Central memory CD8-positive, alpha-beta T cell (primary cell): ENCODE measurements at regions not wholly inside any gene's neighbourhood (a gene's known extent, or its start where the extent isn't known, plus 50 kb on each side); places are given as distances from the start of the nearest gene placed in this dataset.
"Not testable (repeated sequence)": the region's sequence is repeated elsewhere in the genome, so short reads cannot be mapped to it uniquely, and the experiment has no call there.

ENCODE experiments used
- ATAC-seq: fragments of 150-1000 bp; cut with Tn5 transposase; replicated peaks from 2 replicates; pipeline ENCODE4 v1.10.0; 2022; ENCODE audit warnings: mild to moderate bottlenecking, moderate FRiP score, moderate number of reproducible peaks; ENCODE audit not compliant: poor library complexity, severe bottlenecking; ENCODE audit errors: extremely low read depth
- DNase-seq, 2 donors: peaks; one replicate each; pipeline ENCODE4 v3.0.0; 2021; ENCODE audit warnings: low spot score in 2 of 2
- H3K27ac Mint-ChIP-seq: one replicate; pipeline ENCODE4 v1.8.0; 2022; ENCODE audit warnings: low read depth, mild to moderate bottlenecking, moderate library complexity, mixed read lengths
- H3K27me3 Mint-ChIP-seq: one replicate; pipeline ENCODE4 v1.8.0; 2022; ENCODE audit warnings: mixed read lengths
- H3K36me3 Mint-ChIP-seq: one replicate; pipeline ENCODE4 v1.8.0; 2022; ENCODE audit warnings: mild to moderate bottlenecking, moderate library complexity, mixed read lengths; ENCODE audit not compliant: insufficient read depth
- H3K4me1 Mint-ChIP-seq: one replicate; pipeline ENCODE4 v1.8.0; 2022; ENCODE audit warnings: mixed read lengths
- H3K4me3 Mint-ChIP-seq: one replicate; pipeline ENCODE4 v1.8.0; 2022; ENCODE audit warnings: mild to moderate bottlenecking, moderate library complexity, mixed read lengths
- H3K9me3 Mint-ChIP-seq: one replicate; pipeline ENCODE4 v1.8.0; 2022; ENCODE audit warnings: mixed read lengths

DNA sequence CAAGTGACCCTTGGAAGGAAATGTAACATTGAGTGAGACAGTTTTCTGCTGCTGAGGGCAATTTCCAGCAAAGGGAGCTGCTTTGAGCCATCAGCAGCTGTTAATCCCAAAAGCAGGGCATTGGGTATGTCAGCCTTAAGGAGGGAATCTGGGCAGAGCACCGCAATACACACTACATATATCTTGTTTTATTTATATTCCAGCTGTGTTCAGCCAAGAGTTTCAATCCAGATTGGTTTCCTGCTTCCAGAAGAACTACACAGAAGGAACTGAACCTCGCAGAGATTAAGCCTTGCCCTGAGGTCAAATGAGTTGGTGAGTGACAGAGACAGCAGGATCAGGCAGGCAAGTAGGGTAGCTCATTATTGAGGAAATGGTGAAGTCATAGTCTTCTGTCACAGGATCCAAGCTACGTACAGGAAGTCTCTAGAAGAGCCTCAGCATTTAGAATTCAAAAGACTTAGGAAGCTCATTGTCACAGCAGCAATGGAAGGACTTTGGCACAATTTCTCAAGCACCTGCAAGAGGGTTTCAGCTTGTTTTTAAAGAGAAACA is 109.9 kb upstream of the HEY2 start:
- DNase-seq (no peak), ATAC-seq (no peak)
- Mint-ChIP-seq H3K4me3 (no peak overlapping the region), H3K27ac (no peak overlapping the region), H3K27me3 (peaks cover 26% of the 10 kb centered on the region), H3K36me3 (peaks cover 2% of the 10 kb centered on the region), H3K9me3 (no peaks in the 10 kb centered on the region), H3K4me1 (no peaks in the 10 kb centered on the region)

GRCh38 chr6:125640441-125641150 is 108.8 kb upstream of the HEY2 start:
- Mint-ChIP-seq H3K27ac (no peak overlapping the region), H3K27me3 (peaks cover 34% of the 10 kb centered on the region), H3K9me3 (no peaks in the 10 kb centered on the region), H3K36me3 (peaks cover 2% of the 10 kb centered on the region), H3K4me1 (no peaks in the 10 kb centered on the region), H3K4me3 (no peak overlapping the region)
- DNase-seq (no peak), ATAC-seq (no peak)

DNA sequence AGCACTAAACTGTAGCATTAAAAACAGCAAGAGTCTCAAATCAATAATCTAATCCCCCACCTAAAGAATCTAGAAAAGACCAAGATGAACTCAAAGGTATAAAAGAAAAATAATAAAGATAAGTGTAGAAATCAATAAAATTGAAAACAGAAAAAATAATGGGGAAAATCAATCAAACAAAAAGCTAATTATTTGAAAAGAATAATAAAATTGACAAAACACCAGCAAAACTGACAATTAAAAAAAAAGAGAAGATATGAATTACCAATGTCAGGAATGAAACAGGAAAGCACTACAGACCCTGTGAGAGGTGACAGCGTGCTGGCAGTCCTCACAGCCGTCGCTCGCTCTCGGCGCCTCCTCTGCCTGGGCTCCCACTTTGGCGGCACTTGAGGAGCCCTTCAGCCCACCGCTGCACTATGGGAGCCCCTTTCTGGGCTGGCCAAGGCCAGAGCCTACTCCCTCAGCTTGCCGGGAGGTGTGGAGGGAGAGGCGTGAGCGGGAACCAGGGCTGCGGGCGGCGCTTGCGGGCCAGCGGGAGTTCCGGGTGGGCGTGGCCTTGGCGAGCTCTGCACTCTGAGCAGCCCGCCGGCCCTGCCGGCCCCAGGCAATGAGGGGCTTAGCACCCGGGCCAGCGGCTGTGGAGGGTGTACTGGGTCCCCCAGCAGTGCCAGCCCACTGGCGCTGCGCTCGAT is 105.3 kb upstream of the HEY2 start:
- H3K27ac Mint-ChIP-seq, H3K4me1 Mint-ChIP-seq, H3K4me3 Mint-ChIP-seq, H3K36me3 Mint-ChIP-seq, ATAC-seq, H3K9me3 Mint-ChIP-seq, DNase-seq: not testable (repeated sequence)
- peaks cover 28% of the 10 kb centered on the region for H3K27me3 Mint-ChIP-seq

- Mint-ChIP-seq H3K9me3 (no peaks in the 10 kb centered on the region), H3K4me3 (no peak overlapping the region), H3K4me1 (no peaks in the 10 kb centered on the region), H3K27me3 (peaks cover 10% of the 10 kb centered on the region), H3K36me3 (no peaks in the 10 kb centered on the region), H3K27ac (no peak overlapping the region)
- ATAC-seq (no peak), DNase-seq (no peak)
These were observed 102.0 kb upstream of the HEY2 start for GRCh38 chr6:125647391-125647790.

- DNase-seq, H3K36me3 Mint-ChIP-seq, ATAC-seq, H3K9me3 Mint-ChIP-seq, H3K4me1 Mint-ChIP-seq, H3K27ac Mint-ChIP-seq, H3K4me3 Mint-ChIP-seq: not testable (repeated sequence)
- peaks cover 19% of the 10 kb centered on the region for H3K27me3 Mint-ChIP-seq
These were observed 95.7 kb upstream of the HEY2 start for GRCh38 chr6:125653752-125654151.

DNA sequence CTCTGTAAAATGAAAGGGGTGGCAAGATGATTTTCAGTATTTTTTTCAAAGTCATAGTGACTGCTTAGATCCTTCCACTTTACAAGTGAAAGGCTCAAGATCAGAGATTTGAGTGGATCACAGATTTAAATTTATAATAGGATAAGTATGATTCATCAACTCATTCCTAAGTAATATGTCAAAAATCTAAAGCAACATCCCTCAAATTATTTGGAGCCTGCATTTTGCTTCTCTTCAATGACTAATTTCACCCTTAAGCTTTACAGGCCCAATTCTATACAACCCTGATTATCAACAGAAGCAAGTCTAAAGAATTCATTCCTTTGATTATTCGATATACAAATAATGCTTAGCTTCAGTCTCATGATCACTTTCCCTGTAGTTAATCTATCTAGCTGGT is 93.9 kb upstream of the HEY2 start:
- no peak for ATAC-seq
- Mint-ChIP-seq H3K4me3 (no peak overlapping the region), H3K27me3 (peaks cover 26% of the 10 kb centered on the region), H3K4me1 (no peaks in the 10 kb centered on the region), H3K9me3 (no peaks in the 10 kb centered on the region), H3K27ac (no peak overlapping the region), H3K36me3 (no peaks in the 10 kb centered on the region)
- DNase-seq: no peak

DNA sequence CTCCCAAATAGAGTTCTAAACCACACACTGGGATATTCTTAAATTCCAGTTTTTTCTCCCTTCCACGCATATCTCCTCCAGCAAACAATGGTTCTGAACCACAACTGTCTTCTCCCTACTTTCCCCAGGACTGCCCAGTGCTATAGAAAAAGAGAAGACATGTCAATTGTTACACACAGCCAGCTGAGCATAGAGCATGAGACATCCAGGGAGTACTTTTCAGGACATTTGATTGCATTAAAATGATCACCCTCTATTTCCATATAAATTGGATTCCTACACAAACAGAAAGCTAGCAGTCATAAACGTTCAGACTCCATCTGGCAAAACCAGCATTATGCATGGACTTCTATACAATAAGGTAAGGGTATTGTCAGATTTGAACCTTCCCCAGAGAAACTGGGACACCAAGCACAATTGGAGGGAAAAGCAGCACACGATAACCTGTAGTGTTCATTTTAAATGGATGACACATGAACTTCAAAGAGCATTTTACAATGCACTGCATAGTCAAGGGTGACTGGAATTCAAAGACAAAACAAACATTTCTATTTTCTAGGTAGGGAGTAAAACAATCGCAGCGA is 93.1 kb upstream of the HEY2 start:
- Mint-ChIP-seq H3K4me3 (no peak overlapping the region), H3K4me1 (no peaks in the 10 kb centered on the region), H3K36me3 (no peaks in the 10 kb centered on the region), H3K27me3 (peaks cover 26% of the 10 kb centered on the region), H3K27ac (no peak overlapping the region), H3K9me3 (no peaks in the 10 kb centered on the region)
- DNase-seq: no peak
- ATAC-seq: no peak

DNA sequence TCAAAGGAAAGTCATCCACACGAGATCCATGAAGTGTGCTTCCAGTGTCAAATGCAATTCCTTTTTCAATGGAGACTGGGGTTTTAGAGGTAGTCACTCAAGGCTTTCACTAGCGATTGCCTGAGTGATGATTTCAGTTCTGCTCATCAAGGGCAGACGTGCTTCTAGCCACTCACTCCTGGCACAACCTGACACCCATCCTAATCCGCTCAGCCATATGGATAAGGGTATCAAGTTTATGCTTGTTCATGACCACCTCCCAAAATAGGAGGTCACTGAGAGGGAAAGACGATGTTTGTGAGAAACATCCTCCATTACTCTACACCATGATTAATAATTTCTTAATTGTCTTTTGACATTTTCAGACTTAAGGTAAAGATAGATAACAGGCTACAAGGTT is 91.3 kb upstream of the HEY2 start:
- DNase-seq (no peak), ATAC-seq (no peak)
- Mint-ChIP-seq H3K4me1 (no peaks in the 10 kb centered on the region), H3K4me3 (no peak overlapping the region), H3K36me3 (no peaks in the 10 kb centered on the region), H3K9me3 (no peaks in the 10 kb centered on the region), H3K27ac (no peak overlapping the region), H3K27me3 (peaks cover 26% of the 10 kb centered on the region)

- H3K4me3 Mint-ChIP-seq: no peak overlapping the region
- no peaks in the 10 kb centered on the region for H3K9me3 Mint-ChIP-seq
- H3K36me3 Mint-ChIP-seq: no peaks in the 10 kb centered on the region
- no peak for ATAC-seq
- no peak overlapping the region for H3K27ac Mint-ChIP-seq
- H3K4me1 Mint-ChIP-seq: no peaks in the 10 kb centered on the region
- DNase-seq: no peak
- H3K27me3 Mint-ChIP-seq: peaks cover 26% of the 10 kb centered on the region
These were observed 90.5 kb upstream of the HEY2 start for GRCh38 chr6:125658759-125659431.

GRCh38 chr6:125659887-125660286 is 89.5 kb upstream of the HEY2 start:
- Mint-ChIP-seq H3K9me3 (no peaks in the 10 kb centered on the region), H3K4me3 (no peak overlapping the region), H3K4me1 (no peaks in the 10 kb centered on the region), H3K27me3 (peaks cover 31% of the 10 kb centered on the region), H3K27ac (no peak overlapping the region), H3K36me3 (no peaks in the 10 kb centered on the region)
- ATAC-seq (no peak), DNase-seq (no peak)

- DNase-seq: no peak
- ATAC-seq: no peak
- H3K27me3 Mint-ChIP-seq: peaks cover 51% of the 10 kb centered on the region
- H3K27ac Mint-ChIP-seq: no peak overlapping the region
- no peak overlapping the region for H3K4me3 Mint-ChIP-seq
- H3K9me3 Mint-ChIP-seq: no peaks in the 10 kb centered on the region
- no peaks in the 10 kb centered on the region for H3K4me1 Mint-ChIP-seq
- H3K36me3 Mint-ChIP-seq: no peaks in the 10 kb centered on the region
These were observed 87.1 kb upstream of the HEY2 start for GRCh38 chr6:125662296-125662695.

DNA sequence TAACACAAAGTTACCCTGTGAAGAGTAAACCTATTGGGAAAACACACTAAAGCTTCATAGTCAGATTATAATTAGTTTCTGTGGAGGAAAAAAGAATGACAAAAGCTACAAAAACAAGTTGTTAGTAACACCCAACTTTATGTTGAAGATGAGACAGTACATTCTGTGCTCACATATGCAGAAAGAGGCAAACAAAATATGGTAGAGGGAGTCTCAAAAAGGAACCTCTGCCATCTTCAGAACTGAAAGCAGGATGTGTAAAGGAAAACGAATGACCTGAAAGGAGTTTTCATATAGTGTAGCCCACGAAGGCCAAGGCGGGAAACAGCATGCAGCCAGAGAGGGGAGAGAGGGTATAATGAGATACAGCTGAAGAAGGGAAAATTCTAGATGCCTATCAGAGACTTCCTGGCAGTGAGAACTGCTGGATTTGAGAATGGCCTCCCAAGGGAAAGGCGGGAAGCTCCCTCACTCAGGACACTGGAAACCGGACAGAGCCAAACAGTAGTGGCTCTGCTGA is 84.1 kb upstream of the HEY2 start:
- H3K4me3 Mint-ChIP-seq: no peak overlapping the region
- H3K27me3 Mint-ChIP-seq: peaks cover 58% of the 10 kb centered on the region

More for the DNA sequence above, 84.1 kb upstream of the HEY2 start:
- Mint-ChIP-seq H3K4me1 (no peaks in the 10 kb centered on the region), H3K27ac (no peak overlapping the region), H3K36me3 (no peaks in the 10 kb centered on the region), H3K9me3 (no peaks in the 10 kb centered on the region)
- ATAC-seq (no peak), DNase-seq (no peak)
